DND-41 (cell line): ENCODE measurements at regions not wholly inside any gene's neighbourhood (a gene's known extent, or its start where the extent isn't known, plus 50 kb on each side); places are given as distances from the start of the nearest gene placed in this dataset.

Source experiments
- CTCF ChIP-seq: IDR thresholded peaks from 2 replicates; pipeline ENCODE4 v1.5.1; 2012; ENCODE audit warnings: borderline replicate concordance, low read length, moderate library complexity, mild to moderate bottlenecking; ENCODE audit not compliant: poor library complexity, severe bottlenecking; ENCODE audit errors: extremely low read depth
- EZH2 ChIP-seq: IDR thresholded peaks from 3 replicates; pipeline ENCODE4 v1.6.1; 2012; ENCODE audit warnings: borderline replicate concordance, low read depth, mild to moderate bottlenecking, moderate library complexity, low read length, inconsistent platforms; ENCODE audit not compliant: severe bottlenecking

DNA sequence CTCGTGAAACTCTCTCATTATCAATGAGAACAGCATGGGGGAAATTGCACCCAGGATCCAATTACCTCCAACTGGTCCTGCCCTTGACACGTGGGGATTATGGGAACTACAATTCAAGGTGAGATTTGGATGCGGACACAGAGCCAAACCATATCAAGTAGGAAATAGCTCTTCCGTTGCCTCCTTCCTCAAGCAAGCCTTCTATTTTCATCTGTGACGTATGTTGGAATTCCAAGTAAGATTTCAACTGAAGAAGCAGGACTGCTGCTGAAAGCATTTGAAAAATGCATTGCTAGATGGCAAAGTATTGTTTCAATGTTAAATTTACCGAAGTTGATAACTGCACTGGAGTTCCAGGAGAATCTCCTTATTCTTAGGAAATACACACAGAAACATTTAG, 178.1 kb upstream of the GALNT17 start:
- TF ChIP-seq CTCF, result no peak
- no peak for TF ChIP-seq EZH2
